ENCODE measurements at regions not wholly inside any gene's neighbourhood (a gene's known extent, or its start where the extent isn't known, plus 50 kb on each side); places are given as distances from the start of the nearest gene placed in this dataset.
"Not testable (repeated sequence)": the region's sequence is repeated elsewhere in the genome, so short reads cannot be mapped to it uniquely, and the experiment has no call there.

DNA sequence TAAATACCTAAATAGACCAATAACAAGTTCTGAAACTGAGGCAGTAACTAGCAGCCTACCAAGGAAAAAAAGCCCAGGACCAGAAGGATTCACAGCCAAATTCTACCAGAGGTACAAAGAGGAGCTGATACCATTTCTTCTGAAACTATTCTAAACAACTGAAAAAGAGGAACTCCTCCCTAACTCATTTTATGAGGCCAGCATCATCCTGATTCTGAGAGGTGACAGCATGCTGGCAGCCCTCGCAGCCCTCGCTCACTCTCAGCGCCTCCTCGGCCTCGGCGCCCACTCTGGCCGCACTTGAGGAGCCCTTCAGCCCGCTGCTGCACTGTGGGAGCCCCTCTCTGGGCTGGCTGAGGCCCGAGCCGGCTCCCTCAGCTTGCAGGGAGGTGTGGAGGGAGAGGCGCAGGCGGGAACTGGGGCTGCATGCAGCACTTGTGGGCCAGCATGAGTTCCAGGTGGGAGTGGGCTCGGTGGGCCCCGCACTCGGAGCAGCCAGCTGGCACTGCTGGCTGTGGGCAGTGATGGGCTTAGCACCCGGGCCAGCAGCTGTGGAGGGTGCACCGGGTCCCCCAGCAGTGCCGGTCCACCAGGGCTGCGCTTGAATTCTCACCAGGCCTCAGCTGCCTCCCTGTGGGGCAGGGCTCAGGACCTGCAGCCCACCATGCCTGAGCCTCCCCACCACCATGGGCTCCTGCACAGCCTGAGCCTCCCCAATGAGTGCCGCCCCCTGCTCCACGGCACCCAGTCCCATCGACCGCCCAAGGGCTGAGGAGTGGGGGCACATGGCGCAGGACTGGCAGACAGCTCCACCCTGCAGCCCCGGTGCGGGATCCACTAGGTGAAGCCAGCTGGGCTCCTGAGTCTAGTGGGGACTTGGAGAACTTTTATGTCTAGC lies 263.5 kb upstream of the CRIM1 start:
- TF ChIP-seq, protein P1, sequence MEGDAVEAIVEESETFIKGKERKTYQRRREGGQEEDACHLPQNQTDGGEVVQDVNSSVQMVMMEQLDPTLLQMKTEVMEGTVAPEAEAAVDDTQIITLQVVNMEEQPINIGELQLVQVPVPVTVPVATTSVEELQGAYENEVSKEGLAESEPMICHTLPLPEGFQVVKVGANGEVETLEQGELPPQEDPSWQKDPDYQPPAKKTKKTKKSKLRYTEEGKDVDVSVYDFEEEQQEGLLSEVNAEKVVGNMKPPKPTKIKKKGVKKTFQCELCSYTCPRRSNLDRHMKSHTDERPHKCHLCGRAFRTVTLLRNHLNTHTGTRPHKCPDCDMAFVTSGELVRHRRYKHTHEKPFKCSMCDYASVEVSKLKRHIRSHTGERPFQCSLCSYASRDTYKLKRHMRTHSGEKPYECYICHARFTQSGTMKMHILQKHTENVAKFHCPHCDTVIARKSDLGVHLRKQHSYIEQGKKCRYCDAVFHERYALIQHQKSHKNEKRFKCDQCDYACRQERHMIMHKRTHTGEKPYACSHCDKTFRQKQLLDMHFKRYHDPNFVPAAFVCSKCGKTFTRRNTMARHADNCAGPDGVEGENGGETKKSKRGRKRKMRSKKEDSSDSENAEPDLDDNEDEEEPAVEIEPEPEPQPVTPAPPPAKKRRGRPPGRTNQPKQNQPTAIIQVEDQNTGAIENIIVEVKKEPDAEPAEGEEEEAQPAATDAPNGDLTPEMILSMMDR (IDR thresholded peaks at IDR 0.05; ENCODE audit: insufficient read depth, low read depth, low read length), result not testable (repeated sequence)
- TF ChIP-seq EZH2 (IDR thresholded peaks at IDR 0.05; ENCODE audit: insufficient read depth, low read length), result not testable (repeated sequence)
